Bronchial epithelial cell (primary cell): ENCODE measurements at regions not wholly inside any gene's neighbourhood (a gene's known extent, or its start where the extent isn't known, plus 50 kb on each side); places are given as distances from the start of the nearest gene placed in this dataset.

ENCODE experiments used
- DNase-seq: peaks from one replicate; pipeline ENCODE4 v3.0.0-alpha.2; 2010; ENCODE audit warnings: low read depth
- FAIRE-seq: peaks from 2 replicates; lab custom pipeline; 2011; peaks lifted over from hg19 to GRCh38; lab: Jason Lieb, UNC
- H3K27me3 ChIP-seq: 2 replicates; pipeline ENCODE4 v1.5.1; 2011; ENCODE audit warnings: low read length; ENCODE audit not compliant: control insufficient read depth, insufficient read depth
- H3K36me3 ChIP-seq: 2 replicates; pipeline ENCODE4 v1.5.1; 2011; ENCODE audit warnings: low read length; ENCODE audit not compliant: control insufficient read depth, insufficient read depth
- H3K4me3 ChIP-seq: 2 replicates; pipeline ENCODE4 v1.5.1; 2011; ENCODE audit warnings: mild to moderate bottlenecking, low read depth, low read length, control low read depth
- TF ChIP-seq, protein P1 (sequence below): IDR thresholded peaks from 2 replicates; pipeline ENCODE4 v1.5.1; 2011; ENCODE audit warnings: mild to moderate bottlenecking, moderate library complexity, low read length, control low read depth, inconsistent platforms; ENCODE audit not compliant: insufficient read depth, severe bottlenecking

DNA sequence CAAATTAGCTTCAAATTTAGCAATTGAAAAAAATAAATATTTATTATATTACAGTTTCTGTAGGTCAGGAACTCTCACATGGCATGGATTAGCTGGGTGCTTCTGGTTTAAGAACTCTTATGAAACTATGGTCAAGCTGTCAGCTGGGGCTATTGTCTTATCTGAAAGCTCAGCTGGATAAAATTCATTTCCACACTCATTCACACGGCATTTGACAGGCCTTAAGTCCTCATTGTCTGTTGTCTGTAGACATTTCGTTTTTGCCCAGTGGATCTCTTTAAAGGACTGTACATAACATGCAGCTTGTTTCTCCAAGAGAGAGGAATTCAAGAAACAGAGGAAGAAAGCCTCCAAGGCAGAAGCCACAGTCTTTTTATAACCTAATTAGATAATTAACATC is 1556.8 kb upstream of the SLC39A10 start:
- no peaks in the 10 kb centered on the region for H3K27me3 ChIP-seq
- TF ChIP-seq, protein P1, sequence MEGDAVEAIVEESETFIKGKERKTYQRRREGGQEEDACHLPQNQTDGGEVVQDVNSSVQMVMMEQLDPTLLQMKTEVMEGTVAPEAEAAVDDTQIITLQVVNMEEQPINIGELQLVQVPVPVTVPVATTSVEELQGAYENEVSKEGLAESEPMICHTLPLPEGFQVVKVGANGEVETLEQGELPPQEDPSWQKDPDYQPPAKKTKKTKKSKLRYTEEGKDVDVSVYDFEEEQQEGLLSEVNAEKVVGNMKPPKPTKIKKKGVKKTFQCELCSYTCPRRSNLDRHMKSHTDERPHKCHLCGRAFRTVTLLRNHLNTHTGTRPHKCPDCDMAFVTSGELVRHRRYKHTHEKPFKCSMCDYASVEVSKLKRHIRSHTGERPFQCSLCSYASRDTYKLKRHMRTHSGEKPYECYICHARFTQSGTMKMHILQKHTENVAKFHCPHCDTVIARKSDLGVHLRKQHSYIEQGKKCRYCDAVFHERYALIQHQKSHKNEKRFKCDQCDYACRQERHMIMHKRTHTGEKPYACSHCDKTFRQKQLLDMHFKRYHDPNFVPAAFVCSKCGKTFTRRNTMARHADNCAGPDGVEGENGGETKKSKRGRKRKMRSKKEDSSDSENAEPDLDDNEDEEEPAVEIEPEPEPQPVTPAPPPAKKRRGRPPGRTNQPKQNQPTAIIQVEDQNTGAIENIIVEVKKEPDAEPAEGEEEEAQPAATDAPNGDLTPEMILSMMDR, result no peak
- FAIRE-seq, result no peak

DNA sequence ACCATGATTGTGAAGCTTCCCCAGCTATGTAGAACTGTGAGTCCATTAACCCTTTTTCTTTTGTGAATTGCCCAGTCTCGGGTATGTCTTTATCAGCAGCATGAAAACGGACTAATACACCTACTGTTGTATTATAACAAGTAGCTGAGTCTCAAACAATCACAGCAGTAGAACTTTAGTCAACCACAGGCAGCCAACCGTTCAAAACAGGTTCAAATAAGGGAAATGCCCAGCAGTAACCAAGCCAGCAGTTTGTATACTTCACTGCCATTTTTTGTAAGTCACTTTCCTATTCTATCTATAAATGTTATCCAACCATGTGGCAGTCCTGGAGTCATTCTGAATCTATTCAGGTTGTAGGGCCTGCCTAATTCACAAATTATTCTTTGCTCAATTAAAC is 1560.6 kb upstream of the SLC39A10 start:
- DNase-seq (no peak), FAIRE-seq (no peak)
- Histone ChIP-seq H3K36me3 (no peaks in the 10 kb centered on the region), H3K27me3 (no peaks in the 10 kb centered on the region), H3K4me3 (no peak overlapping the region)
- TF ChIP-seq, protein P1, result no peak

More for the DNA sequence above, 1556.8 kb upstream of the SLC39A10 start:
- H3K36me3 ChIP-seq, result no peaks in the 10 kb centered on the region
- H3K4me3 ChIP-seq, result no peak overlapping the region
- no peak for DNase-seq

DNA sequence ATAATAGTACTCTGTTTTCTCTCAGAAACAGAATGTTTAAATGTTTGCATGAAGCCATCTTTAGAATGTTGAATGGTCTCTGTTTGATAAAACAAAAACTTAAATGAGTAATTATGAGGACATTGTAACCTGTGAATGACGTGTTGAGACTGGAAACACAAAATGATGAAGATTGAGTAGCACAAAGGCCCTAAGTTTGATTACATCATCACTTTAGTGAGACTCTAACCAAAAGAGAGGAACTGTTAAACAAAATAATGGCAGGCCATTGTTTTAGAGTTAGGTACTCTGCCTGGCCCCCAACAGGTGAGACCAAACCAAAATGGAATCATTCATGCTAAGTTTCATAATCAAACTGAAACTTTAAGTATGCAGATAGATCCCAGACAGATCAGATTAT is 1561.7 kb upstream of the SLC39A10 start:
- no peaks in the 10 kb centered on the region for H3K27me3 ChIP-seq
- TF ChIP-seq, protein P1, result no peak
- FAIRE-seq (no peak), DNase-seq (peak; percentile 2)
- H3K4me3 ChIP-seq, result no peak overlapping the region
- H3K36me3 ChIP-seq, result no peaks in the 10 kb centered on the region

DNA sequence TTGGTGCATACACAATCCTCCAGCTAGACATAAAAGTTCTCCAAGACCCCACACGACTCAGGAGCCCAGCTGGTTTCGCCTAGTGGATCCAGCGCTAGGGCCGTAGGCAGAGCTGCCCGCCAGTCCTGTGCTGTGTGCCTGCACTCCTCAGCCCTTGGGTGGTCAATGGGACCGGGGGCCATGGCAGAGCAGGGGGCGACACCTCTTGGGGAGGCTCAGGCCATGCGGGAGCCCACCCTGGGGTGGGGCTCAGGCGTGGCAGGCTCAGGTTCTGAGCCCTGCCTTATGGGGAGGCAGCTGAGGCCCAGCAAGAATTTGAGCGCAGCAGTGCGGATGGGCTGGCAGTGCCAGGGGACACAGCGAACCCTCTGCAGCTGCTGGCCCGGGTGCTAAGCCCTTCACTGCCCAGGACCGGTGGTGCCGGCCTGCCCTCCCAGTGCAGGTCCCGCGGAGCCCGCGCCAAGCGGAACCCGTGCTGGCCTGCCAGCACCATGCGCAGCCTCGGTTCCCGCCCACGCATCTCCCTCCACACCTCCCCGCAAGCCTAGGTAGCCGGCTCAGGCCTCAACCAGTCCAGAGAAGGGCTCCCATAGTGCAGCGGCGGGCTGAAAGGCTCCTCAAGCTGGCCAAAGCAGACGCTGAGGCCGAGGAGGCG is 1566.6 kb upstream of the SLC39A10 start:
- DNase-seq, result no peak
- TF ChIP-seq, protein P1, result no peak
- FAIRE-seq, result no peak
- no peak overlapping the region for H3K4me3 ChIP-seq
- no peaks in the 10 kb centered on the region for H3K27me3 ChIP-seq
- H3K36me3 ChIP-seq, result no peaks in the 10 kb centered on the region

DNA sequence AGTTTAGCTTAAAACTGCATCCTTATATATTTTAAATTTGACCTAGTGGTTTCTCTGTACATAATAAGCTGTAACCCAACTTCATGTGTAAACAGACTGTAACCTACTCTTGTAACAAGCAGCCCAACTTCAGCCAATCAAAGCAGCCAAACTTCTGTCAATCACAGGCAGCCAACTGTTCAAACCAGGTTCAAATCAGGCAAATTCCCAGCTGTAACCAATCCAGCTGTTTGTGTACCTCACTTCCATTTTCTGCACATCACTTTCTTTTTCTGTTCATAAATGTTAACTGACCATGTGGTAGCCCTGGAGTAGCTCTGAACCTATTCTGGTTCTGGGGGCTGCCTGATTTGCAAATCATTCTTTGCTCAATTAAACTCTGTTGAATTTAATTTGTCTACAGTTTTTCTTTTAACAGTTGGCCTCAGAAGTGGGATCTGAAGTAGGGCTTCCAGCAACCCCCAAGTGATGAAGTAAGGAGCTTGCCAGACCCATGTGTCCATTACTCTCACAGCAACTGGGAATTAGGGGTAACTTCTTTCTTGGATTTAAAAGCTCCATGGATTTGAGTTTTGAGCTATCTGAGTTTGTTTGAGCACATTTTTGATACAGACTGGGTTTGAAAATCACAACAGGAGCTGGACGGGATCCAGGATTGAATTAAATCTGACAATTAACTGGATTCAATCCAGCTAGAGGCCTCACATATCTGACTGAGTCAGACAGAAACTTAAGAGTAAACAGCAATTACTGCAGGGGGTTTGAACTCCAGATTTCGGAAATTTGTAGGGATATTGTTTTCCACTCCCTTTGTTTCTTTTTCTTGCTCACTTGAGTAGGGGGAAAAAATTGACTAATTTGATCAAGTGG is 1569.7 kb upstream of the SLC39A10 start:
- TF ChIP-seq, protein P1, result no peak
- no peaks in the 10 kb centered on the region for H3K27me3 ChIP-seq
- no peak for DNase-seq

More for the DNA sequence above, 1569.7 kb upstream of the SLC39A10 start:
- Histone ChIP-seq H3K4me3 (no peak overlapping the region), H3K36me3 (no peaks in the 10 kb centered on the region)
- FAIRE-seq, result no peak
